ENCODE measurements at regions not wholly inside any gene's neighbourhood (a gene's known extent, or its start where the extent isn't known, plus 50 kb on each side); places are given as distances from the start of the nearest gene placed in this dataset.
"Not testable (repeated sequence)": the region's sequence is repeated elsewhere in the genome, so short reads cannot be mapped to it uniquely, and the experiment has no call there.

GRCh38 chr17:63090358-63091114, 124.5 kb downstream of the TANC2 start:
- not testable (repeated sequence) for TF ChIP-seq FOXM1 (IDR thresholded peaks at IDR 0.05; ENCODE audit: borderline replicate concordance); HDGF (IDR thresholded peaks at IDR 0.05; ENCODE audit: borderline replicate concordance); PKNOX1 (IDR thresholded peaks at IDR 0.05); NFRKB (IDR thresholded peaks at IDR 0.05); LEF1 (IDR thresholded peaks at IDR 0.05; ENCODE audit: borderline replicate concordance); BHLHE40 (IDR thresholded peaks at IDR 0.05; ENCODE audit: borderline replicate concordance); SP1 (IDR thresholded peaks at IDR 0.05)

Data from HEK293T (cell line).